Right cardiac atrium (tissue), 5 donors: ENCODE measurements at regions not wholly inside any gene's neighbourhood (a gene's known extent, or its start where the extent isn't known, plus 50 kb on each side); places are given as distances from the start of the nearest gene placed in this dataset.

Source experiments
- ATAC-seq, 2 donors: fragments of 200-7000 bp; cut with Tn5 transposase; one replicate each; pipeline versions ENCODE4 v1.8.0 to v1.9.1; 2020; ENCODE audit warnings: moderate library complexity in 2 of 2, mild to moderate bottlenecking in 1 of 2
- DNase-seq, 3 donors: peaks; one replicate each; pipeline ENCODE4 v3.0.0-alpha.2; 2020
- H3K27ac ChIP-seq: one replicate; pipeline ENCODE4 v1.5.1; 2013; ENCODE audit warnings: mild to moderate bottlenecking, low read length, control low read depth, moderate library complexity
- H3K27me3 ChIP-seq: one replicate; pipeline ENCODE4 v1.6.1; 2013; ENCODE audit not compliant: control insufficient read depth, insufficient read depth
- H3K4me1 ChIP-seq: one replicate; pipeline ENCODE4 v1.6.1; 2013; ENCODE audit warnings: low read length; ENCODE audit not compliant: control insufficient read depth, insufficient read depth
- H3K4me3 ChIP-seq: one replicate; pipeline ENCODE4 v1.5.1; 2013; ENCODE audit warnings: low read length, control low read depth
- H3K9me3 ChIP-seq: one replicate; pipeline ENCODE4 v1.6.1; 2013; ENCODE audit warnings: low read length; ENCODE audit not compliant: control insufficient read depth
- WGBS: extraction: QIAGEN DNeasy Blood & Tissue Kit; methylation state at CpG from one replicate; pipeline ENCODE4 v1.1.7; 2013; 5-methylcytosine and 5-hydroxymethylcytosine counted together
- intact Hi-C, 4 donors: fragments of 100-400 bp; cut with DNase I; formaldehyde crosslinking; loops; one replicate each; pipeline versions ENCODE4 v1.11.0 to v1.14.0; 2022 to 2023
- donor health status: healthy with polysubstance abuse.
- donor health status: DM: no; HTN: yes; CAD: no.
- donor health status: DM: no; HTN: no; CAD: no.
- donor health status: DM: no; HTN: yes; CAD: no; lungs with severe emphysema.
- donor health status: DM: yes; HTN: yes; CAD: no.

DNA sequence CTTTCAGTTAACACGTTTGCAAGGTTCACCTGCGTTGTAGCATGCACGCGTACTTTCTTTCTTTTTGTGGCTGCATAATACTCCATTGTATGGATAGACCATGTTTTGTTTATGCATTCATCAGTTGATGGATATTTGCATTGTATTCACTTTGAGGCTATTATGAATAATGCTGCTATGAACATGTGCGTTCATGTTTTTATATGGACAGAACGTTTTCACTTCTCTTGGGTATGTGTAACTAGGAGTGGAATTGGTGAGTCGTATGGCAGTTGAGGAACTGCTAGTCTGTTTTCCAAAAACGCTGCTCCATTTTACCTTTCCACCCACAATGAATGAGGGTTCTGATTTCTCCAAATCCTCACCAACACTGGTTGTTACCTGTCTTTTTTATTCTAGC is 244.3 kb downstream of the GLI2 start:
- intact Hi-C loops, result no loop called here
- Histone ChIP-seq H3K4me3 (no peak overlapping the region), H3K9me3 (no peaks in the 10 kb centered on the region), H3K4me1 (no peaks in the 10 kb centered on the region), H3K27me3 (no peaks in the 10 kb centered on the region), H3K27ac (no peak overlapping the region)
- WGBS, result 91% methylated on average over 8 of the region's 8 CpGs
- no peak for ATAC-seq
- no peak for DNase-seq

DNA sequence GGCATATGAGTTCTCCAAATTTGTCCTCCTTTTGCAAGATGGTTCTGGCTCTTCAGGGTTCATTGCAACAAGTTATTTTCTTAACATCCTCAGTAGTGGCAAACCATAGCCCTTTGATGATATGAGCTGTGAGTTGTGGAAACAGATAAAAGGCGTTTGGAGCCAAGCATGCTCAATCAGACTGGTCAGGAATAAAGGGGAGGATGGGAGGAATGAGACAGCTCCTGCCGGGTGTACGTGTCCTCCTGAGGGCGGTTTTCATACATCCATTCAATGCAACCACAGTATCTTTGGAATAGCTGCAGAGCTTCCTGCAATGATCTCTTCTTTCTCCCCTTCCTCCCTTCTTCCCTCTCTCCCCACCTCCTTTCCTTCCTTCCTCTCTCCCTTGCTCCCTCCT is 245.8 kb downstream of the GLI2 start:
- Histone ChIP-seq H3K4me1 (no peaks in the 10 kb centered on the region), H3K27me3 (no peaks in the 10 kb centered on the region), H3K4me3 (no peak overlapping the region), H3K27ac (no peak overlapping the region), H3K9me3 (no peaks in the 10 kb centered on the region)
- WGBS, result 54% methylated on average over 4 of the region's 4 CpGs
- intact Hi-C loops, result no loop called here
- no peak for ATAC-seq
- DNase-seq, result no peak

DNA sequence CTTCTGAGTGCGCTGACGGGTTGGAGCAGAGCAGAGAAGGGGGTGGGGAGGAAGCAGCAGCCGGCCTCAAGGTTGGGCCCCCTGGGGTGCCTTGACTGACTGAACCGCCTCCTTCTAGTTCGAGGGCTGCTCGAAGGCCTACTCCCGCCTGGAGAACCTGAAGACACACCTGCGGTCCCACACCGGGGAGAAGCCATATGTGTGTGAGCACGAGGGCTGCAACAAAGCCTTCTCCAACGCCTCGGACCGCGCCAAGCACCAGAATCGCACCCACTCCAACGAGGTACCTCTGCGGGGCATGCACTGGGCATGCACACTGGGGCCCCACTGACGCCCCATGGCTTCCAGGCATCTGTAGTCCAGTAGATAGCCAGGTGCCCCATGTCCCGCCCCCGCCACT is 246.9 kb downstream of the GLI2 start:
- H3K4me1 ChIP-seq, result no peaks in the 10 kb centered on the region
- no peak overlapping the region for H3K4me3 ChIP-seq
- WGBS, result 83% methylated on average over 20 of the region's 20 CpGs
- H3K9me3 ChIP-seq, result no peaks in the 10 kb centered on the region
- no peak for ATAC-seq
- intact Hi-C loops, result no loop called here
- H3K27me3 ChIP-seq, result no peaks in the 10 kb centered on the region
- H3K27ac ChIP-seq, result no peak overlapping the region
- DNase-seq, result no peak

DNA sequence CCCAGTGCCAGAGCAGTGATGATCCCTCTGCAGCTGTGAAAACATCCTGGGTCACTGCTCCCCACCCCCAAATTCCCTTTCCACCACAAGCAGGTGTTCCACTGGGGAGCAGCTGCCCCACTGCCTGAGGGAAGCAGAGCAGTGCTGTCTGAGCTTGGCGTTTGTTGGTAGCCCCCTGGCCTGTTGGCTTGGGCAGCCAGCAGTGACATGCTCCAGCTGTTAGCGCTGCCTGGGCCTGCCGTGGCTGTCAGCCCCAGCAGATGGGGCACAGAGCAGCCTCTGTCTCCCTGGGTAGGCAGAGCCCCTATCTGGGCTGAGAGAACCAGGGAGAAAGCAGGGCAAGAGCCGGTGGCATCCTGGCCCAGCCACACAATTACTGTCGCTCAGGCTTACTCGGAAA is 247.7 kb downstream of the GLI2 start:
- Histone ChIP-seq H3K27me3 (no peaks in the 10 kb centered on the region), H3K4me3 (no peak overlapping the region), H3K27ac (no peak overlapping the region), H3K4me1 (no peaks in the 10 kb centered on the region), H3K9me3 (no peaks in the 10 kb centered on the region)
- ATAC-seq (no peak), DNase-seq (peak in 1 of 3 donors; percentile 57)
- intact Hi-C loops, result no loop called here
- 55% methylated on average over 6 of the region's 6 CpGs for WGBS

DNA sequence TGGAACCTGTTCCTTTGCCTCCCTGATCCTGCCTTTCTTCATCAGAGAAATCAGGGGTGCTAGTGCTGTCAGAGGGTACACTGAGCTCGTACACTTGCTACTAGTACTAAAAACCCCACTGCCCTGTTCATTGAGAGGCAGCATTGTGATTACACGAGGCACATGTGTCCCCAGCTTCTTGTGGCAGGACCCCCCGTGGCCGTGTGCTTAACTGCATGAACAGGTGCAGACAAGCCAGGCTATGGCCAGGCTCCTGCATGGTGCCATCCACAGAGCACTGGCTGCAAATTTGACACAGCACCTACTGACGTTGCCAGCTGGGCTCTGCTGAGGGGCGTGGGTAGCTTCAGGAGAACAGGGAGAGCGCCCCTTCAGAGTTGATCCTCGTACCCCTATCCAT is 248.4 kb downstream of the GLI2 start:
- ATAC-seq (no peak), DNase-seq (no peak)
- H3K9me3 ChIP-seq, result no peaks in the 10 kb centered on the region
- no peak overlapping the region for H3K4me3 ChIP-seq
- no peak overlapping the region for H3K27ac ChIP-seq
- no peaks in the 10 kb centered on the region for H3K27me3 ChIP-seq
- intact Hi-C loops, result no loop called here
- H3K4me1 ChIP-seq, result no peaks in the 10 kb centered on the region
- 86% methylated on average over 8 of the region's 8 CpGs for WGBS

DNA sequence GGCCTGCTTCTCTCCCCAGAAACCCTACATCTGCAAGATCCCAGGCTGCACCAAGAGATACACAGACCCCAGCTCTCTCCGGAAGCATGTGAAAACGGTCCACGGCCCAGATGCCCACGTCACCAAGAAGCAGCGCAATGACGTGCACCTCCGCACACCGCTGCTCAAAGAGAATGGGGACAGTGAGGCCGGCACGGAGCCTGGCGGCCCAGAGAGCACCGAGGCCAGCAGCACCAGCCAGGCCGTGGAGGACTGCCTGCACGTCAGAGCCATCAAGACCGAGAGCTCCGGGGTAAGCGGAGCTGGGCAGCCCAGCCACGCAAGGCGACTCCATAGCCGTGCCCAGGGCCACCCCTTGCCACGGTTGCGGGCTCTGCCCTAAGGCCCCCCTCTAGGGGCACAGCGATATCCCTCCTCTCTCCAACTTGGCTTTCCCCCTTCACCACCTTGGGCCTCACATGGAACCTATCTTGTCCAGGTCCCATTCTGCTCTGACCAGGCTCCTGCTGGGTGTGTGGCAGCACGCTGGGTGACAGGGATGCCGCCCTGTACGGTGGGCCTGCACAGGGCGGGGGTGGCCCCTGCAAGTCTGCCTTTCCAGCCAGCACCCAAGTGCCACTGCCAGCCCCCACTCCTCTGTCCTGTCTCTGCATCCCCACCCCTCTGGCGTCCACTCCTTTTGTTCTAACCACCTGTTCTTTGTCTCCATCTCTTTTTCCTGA is 248.9 kb downstream of the GLI2 start:
- intact Hi-C loops, result no loop called here
- ATAC-seq, result no peak
- no peak for DNase-seq
- Histone ChIP-seq H3K4me3 (no peak overlapping the region), H3K27ac (no peak overlapping the region), H3K4me1 (no peaks in the 10 kb centered on the region), H3K27me3 (no peaks in the 10 kb centered on the region), H3K9me3 (no peaks in the 10 kb centered on the region)
- 92% methylated on average over 28 of the region's 28 CpGs for WGBS

DNA sequence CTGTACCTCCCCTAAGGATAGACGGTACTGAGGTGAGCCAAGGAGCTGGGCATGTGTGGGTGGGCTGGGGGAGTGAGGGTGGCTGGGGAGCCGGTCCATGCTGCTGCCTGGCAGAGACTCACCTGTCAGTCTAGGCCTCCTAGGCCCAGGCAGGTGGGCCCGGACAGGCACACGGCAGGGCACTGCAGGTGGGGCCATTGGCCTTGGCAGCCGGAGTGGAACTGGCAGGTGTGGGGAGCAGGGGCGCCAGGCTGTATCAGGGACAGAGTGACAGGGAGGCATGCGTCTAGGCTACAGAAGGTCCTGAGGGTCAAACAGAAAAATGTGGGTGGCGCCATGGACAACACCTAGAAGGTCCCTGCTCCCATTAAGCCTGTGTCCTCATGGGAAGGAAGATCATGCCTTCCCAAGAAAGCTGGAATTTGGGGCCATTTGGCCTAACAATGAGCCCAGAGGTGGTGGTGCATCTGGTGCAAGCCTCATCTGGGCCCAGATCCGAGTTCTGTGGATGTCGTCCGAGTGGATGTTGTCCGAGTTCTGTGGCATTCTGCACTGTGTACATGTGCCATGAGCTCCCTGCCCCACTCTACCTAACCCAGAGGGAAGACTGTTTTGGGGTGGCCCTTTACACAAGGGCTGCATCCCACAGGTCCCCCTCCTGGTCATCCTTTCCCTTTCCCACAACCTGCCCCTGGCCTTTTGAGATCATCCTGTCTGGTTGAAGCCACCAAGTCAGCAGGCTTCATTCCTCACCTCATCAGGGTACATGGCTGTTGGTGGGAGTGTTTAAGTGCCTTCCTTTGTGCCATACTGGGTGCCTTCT is 249.7 kb downstream of the GLI2 start:
- intact Hi-C loops, result no loop called here
- H3K9me3 ChIP-seq, result no peaks in the 10 kb centered on the region
- H3K4me3 ChIP-seq, result no peak overlapping the region
- DNase-seq, result no peak
- no peak overlapping the region for H3K27ac ChIP-seq
- ATAC-seq, result no peak
- WGBS, result 89% methylated on average over 12 of the region's 12 CpGs
- no peaks in the 10 kb centered on the region for H3K27me3 ChIP-seq
- no peaks in the 10 kb centered on the region for H3K4me1 ChIP-seq

DNA sequence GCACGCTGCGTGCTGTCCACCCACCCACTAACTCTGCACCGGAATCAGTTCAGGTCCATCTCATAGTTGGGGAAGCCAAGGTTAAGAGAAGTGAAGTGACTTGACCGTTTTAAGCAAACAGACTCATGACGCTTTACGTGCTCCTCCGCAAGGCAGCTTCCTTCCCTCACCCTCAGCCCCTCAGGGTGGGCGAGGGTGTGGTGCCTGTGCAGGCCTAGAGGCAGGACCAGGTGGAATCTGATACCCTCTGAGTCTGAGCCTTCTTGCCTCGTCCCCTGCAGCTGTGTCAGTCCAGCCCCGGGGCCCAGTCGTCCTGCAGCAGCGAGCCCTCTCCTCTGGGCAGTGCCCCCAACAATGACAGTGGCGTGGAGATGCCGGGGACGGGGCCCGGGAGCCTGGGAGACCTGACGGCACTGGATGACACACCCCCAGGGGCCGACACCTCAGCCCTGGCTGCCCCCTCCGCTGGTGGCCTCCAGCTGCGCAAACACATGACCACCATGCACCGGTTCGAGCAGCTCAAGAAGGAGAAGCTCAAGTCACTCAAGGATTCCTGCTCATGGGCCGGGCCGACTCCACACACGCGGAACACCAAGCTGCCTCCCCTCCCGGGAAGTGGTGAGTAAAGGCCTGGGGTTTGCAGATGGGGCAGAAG is 250.5 kb downstream of the GLI2 start:
- no peaks in the 10 kb centered on the region for H3K4me1 ChIP-seq
- peak in 1 of 2 donors; percentile 8 for ATAC-seq
- no peak overlapping the region for H3K4me3 ChIP-seq
- H3K27ac ChIP-seq, result no peak overlapping the region
- no peaks in the 10 kb centered on the region for H3K27me3 ChIP-seq
- H3K9me3 ChIP-seq, result no peaks in the 10 kb centered on the region
- intact Hi-C loops, result no loop called here
- 92% methylated on average over 27 of the region's 27 CpGs for WGBS
- no peak for DNase-seq

DNA sequence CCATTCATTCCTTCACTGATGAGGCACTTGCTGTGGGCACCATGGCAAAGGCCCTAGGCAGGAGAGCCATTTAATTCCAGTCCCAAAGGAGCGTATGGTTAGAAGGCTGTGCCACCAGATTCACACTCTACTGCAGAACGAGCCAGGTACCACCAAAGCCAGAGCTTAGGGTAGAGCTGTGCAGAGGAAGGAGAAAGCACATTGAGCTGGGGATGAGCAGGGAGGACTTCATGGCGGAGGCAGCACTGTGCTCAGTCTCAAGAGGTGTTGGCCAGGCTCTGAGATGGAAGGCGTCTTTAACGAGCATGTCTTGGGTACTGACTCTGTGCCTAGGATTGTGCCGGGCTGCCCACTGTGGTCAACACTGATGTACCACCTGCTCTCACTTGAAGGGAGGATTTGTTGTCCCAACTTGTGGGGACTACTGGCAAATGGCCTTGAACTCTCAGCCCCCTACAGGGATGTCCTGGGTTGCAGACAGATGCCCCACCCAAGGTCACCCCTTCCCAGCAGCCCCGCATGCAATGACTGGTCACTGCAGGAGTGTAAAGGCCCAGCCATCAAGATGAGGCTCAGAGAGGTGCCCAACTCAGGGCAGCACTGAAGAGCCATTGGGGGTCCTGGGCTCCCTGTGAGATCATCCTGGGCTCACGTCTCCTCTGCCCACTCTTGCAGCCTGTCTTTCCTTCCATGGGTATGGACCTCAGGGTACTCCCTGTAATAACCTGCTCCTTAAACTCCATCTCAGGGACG is 251.4 kb downstream of the GLI2 start:
- no peaks in the 10 kb centered on the region for H3K9me3 ChIP-seq
- intact Hi-C loops, result no loop called here
- H3K4me1 ChIP-seq, result no peaks in the 10 kb centered on the region
- 91% methylated on average over 9 of the region's 9 CpGs for WGBS
- ATAC-seq (no peak), DNase-seq (no peak)
- no peak overlapping the region for H3K27ac ChIP-seq
- H3K27me3 ChIP-seq, result no peaks in the 10 kb centered on the region
- H3K4me3 ChIP-seq, result no peak overlapping the region

DNA sequence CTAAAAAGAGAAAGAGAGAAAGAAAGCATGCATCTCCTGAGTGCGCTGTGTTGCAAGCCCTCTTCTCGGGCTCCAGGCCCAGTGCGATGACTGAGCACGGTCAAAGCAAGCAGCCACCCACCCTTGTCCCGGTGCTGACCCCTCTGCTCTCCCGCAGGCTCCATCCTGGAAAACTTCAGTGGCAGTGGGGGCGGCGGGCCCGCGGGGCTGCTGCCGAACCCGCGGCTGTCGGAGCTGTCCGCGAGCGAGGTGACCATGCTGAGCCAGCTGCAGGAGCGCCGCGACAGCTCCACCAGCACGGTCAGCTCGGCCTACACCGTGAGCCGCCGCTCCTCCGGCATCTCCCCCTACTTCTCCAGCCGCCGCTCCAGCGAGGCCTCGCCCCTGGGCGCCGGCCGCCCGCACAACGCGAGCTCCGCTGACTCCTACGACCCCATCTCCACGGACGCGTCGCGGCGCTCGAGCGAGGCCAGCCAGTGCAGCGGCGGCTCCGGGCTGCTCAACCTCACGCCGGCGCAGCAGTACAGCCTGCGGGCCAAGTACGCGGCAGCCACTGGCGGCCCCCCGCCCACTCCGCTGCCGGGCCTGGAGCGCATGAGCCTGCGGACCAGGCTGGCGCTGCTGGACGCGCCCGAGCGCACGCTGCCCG is 252.5 kb downstream of the GLI2 start:
- Histone ChIP-seq H3K27me3 (no peaks in the 10 kb centered on the region), H3K9me3 (no peaks in the 10 kb centered on the region), H3K4me1 (no peaks in the 10 kb centered on the region), H3K4me3 (no peak overlapping the region), H3K27ac (no peak overlapping the region)
- DNase-seq, result no peak
- intact Hi-C loops, result no loop called here
- no peak for ATAC-seq
- 97% methylated on average over 68 of the region's 68 CpGs for WGBS
